Mesothelial cell of epicardium (in vitro differentiated cells): ENCODE measurements at regions not wholly inside any gene's neighbourhood (a gene's known extent, or its start where the extent isn't known, plus 50 kb on each side); places are given as distances from the start of the nearest gene placed in this dataset.

Source experiments
- DNase-seq, 2 experiments: peaks; one replicate each; pipeline ENCODE4 v3.0.0; 2021; ENCODE audit warnings: low spot score in 2 of 2; ENCODE audit not compliant: unreplicated experiment in 2 of 2
- H3K27ac Mint-ChIP-seq: 2 replicates; pipeline ENCODE4 v1.8.0; 2021; ENCODE audit warnings: mixed read lengths
- H3K27me3 Mint-ChIP-seq: 2 replicates; pipeline ENCODE4 v1.8.0; 2021; ENCODE audit warnings: low read depth, mixed read lengths
- H3K36me3 Mint-ChIP-seq: 2 replicates; pipeline ENCODE4 v1.8.0; 2021; ENCODE audit warnings: mixed read lengths
- H3K4me1 Mint-ChIP-seq: 2 replicates; pipeline ENCODE4 v1.8.0; 2021; ENCODE audit warnings: mixed read lengths
- H3K4me3 Mint-ChIP-seq: 2 replicates; pipeline ENCODE4 v1.8.0; 2021; ENCODE audit warnings: mild to moderate bottlenecking, moderate library complexity, mixed read lengths
- H3K9me3 Mint-ChIP-seq: 2 replicates; pipeline ENCODE4 v1.8.0; 2021; ENCODE audit warnings: mixed read lengths
- TF ChIP-seq, protein P1 (sequence below): fragments of 200-600 bp; sonication (generic); IDR thresholded peaks from one replicate; pipeline ENCODE4 v1.5.0; 2021; ENCODE audit warnings: antibody characterized with exemption; ENCODE audit not compliant: unreplicated experiment

DNA sequence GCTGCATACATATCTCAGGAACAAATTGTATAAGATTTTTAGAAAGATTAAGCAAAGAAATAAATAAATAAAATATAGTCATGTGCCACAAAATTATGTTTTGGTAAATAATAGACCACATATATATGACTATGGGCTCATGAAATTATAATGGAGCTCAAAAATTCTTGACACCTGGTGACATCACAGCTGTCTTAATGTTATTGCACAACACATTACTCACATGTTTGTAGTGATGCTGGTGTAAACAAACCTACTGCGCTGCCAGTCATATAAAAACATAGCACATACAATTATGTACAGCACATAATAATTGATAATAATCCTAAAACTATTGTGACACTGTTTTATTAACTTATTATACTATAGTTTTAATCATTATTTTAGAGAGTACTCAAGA lies 1159.1 kb downstream of the SI start:
- DNase-seq = no peak
- H3K9me3 Mint-ChIP-seq = peaks cover 6% of the 10 kb centered on the region
- H3K4me1 Mint-ChIP-seq = no peaks in the 10 kb centered on the region
- H3K27ac Mint-ChIP-seq = no peak overlapping the region
- no peaks in the 10 kb centered on the region for H3K36me3 Mint-ChIP-seq
- H3K27me3 Mint-ChIP-seq = no peaks in the 10 kb centered on the region
- H3K4me3 Mint-ChIP-seq = no peak overlapping the region
- TF ChIP-seq, protein P1, sequence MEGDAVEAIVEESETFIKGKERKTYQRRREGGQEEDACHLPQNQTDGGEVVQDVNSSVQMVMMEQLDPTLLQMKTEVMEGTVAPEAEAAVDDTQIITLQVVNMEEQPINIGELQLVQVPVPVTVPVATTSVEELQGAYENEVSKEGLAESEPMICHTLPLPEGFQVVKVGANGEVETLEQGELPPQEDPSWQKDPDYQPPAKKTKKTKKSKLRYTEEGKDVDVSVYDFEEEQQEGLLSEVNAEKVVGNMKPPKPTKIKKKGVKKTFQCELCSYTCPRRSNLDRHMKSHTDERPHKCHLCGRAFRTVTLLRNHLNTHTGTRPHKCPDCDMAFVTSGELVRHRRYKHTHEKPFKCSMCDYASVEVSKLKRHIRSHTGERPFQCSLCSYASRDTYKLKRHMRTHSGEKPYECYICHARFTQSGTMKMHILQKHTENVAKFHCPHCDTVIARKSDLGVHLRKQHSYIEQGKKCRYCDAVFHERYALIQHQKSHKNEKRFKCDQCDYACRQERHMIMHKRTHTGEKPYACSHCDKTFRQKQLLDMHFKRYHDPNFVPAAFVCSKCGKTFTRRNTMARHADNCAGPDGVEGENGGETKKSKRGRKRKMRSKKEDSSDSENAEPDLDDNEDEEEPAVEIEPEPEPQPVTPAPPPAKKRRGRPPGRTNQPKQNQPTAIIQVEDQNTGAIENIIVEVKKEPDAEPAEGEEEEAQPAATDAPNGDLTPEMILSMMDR = no peak

DNA sequence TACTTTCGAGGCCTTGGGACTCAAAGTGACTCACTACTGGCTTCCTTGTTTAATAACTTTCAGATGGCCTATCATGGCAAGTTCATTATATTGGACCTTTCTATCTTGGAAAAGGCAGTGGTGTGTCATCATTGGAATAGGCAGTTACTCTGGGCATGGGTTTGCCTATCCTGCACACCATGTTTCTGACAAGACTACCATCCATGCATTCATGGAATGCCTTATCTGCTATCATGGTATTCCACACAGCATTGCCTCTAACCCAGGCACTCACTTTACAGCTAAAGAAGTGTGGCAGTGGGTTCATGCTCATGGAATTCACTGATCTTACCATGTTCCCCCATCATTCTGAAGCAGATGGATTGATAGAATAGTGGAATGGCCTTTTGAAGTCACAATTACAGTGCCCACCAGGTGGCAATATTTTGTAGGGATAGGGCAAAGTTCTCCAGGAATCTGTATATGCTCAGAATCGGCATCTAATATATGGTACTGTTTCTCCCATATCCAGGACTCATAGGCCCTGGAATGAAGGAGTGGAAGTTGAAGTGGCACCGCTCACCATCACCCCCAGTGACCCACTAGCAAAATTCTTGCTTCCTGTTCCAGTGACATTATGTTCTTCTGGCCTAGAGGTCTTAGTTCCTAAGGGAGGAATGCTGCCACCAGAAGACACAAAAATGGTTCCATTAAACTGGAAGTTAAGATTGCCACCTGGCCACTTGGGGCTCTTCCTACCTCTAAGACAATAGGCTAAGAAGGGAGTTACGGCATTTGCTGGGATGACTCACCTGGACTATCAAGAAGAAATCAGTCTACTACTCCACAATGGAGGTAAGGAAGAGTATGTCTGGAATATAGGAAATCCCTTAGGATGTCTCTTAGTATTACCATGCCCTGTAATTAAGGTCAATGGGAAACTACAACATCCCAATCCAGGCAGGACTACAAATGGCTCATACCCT lies 1161.4 kb downstream of the SI start:
- no peaks in the 10 kb centered on the region for H3K36me3 Mint-ChIP-seq
- H3K4me3 Mint-ChIP-seq = no peak overlapping the region
- H3K4me1 Mint-ChIP-seq = no peaks in the 10 kb centered on the region
- H3K27me3 Mint-ChIP-seq = no peaks in the 10 kb centered on the region
- TF ChIP-seq, protein P1 = peak; percentile 31
- H3K9me3 Mint-ChIP-seq = peaks cover 6% of the 10 kb centered on the region
- H3K27ac Mint-ChIP-seq = no peak overlapping the region
- no peak for DNase-seq

DNA sequence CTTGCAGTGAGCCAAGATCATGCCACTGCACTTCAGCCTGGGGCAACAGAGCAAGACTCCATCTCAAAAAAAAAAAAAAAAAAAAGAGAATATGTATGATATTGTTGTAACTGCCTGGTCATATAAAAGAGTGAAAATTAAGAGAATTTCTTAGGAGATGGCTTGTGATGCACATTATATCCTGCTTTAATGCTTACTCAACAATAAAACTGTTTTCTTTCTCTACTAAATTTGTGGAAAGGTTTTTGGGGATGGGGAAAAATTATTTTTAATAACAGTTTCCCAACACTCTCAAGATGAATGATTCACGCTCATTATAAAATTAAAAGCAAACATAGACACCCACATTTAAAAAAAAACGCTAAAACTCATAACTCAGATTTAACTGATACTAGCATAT lies 1163.0 kb downstream of the SI start:
- Mint-ChIP-seq H3K4me1 (no peaks in the 10 kb centered on the region), H3K4me3 (no peak overlapping the region), H3K9me3 (peaks cover 4% of the 10 kb centered on the region), H3K27ac (no peak overlapping the region), H3K27me3 (no peaks in the 10 kb centered on the region), H3K36me3 (no peaks in the 10 kb centered on the region)
- no peak for DNase-seq
- TF ChIP-seq, protein P1 = no peak

DNA sequence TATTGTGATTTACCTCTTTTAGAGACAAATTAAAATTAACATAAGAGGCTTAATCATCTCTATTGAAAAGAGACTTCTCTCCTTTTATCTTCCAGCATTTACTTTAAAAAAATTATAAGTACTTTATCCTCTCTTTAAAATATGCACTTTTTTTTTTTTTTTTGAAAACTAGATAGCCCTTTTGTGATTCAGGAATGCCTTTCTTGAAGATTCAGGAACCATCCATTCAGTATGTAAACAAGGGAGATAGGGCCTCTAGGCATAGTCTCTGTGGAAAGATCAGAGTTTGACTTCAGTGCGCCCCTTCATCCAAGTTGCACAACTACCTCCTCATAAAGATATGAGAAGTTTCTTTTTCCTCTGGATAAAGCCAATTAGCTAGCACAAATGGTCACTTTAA lies 1163.7 kb downstream of the SI start:
- no peaks in the 10 kb centered on the region for H3K27me3 Mint-ChIP-seq
- no peaks in the 10 kb centered on the region for H3K9me3 Mint-ChIP-seq
- H3K36me3 Mint-ChIP-seq = no peaks in the 10 kb centered on the region
- no peak for DNase-seq
- no peaks in the 10 kb centered on the region for H3K4me1 Mint-ChIP-seq
- no peak overlapping the region for H3K27ac Mint-ChIP-seq
- H3K4me3 Mint-ChIP-seq = no peak overlapping the region
- TF ChIP-seq, protein P1 = no peak

DNA sequence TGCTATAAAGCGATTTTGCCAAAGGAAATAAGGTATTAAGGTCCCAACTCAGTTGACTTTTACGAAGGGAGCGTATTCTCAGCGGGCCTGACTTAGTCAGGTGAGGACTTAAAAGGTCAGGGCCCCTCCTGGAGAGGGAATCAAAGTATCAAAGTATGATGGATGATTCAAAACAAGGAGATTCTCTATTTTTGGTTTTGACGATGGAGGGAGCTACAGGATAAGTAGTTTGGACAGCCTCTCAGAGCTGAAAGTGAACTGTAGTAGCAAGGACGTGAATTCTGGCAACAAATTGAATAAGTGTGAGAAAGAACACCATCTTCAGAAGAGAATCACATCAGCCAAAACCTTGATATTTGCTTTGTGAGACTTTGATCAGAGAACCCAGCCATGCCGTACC lies 1186.5 kb downstream of the SI start:
- DNase-seq = no peak
- Mint-ChIP-seq H3K27me3 (no peaks in the 10 kb centered on the region), H3K4me1 (no peaks in the 10 kb centered on the region), H3K27ac (no peak overlapping the region), H3K9me3 (no peaks in the 10 kb centered on the region), H3K4me3 (no peak overlapping the region), H3K36me3 (no peaks in the 10 kb centered on the region)
- TF ChIP-seq, protein P1 = no peak
